ENCODE measurements at regions not wholly inside any gene's neighbourhood (a gene's known extent, or its start where the extent isn't known, plus 50 kb on each side); places are given as distances from the start of the nearest gene placed in this dataset.
"Not testable (repeated sequence)": the region's sequence is repeated elsewhere in the genome, so short reads cannot be mapped to it uniquely, and the experiment has no call there.

GRCh38 chr7:67348171-67348570 lies 351.5 kb downstream of the TYW1 start:
- DNase-seq (ENCODE audit: low read depth), result no peak
- TF ChIP-seq, protein P1, sequence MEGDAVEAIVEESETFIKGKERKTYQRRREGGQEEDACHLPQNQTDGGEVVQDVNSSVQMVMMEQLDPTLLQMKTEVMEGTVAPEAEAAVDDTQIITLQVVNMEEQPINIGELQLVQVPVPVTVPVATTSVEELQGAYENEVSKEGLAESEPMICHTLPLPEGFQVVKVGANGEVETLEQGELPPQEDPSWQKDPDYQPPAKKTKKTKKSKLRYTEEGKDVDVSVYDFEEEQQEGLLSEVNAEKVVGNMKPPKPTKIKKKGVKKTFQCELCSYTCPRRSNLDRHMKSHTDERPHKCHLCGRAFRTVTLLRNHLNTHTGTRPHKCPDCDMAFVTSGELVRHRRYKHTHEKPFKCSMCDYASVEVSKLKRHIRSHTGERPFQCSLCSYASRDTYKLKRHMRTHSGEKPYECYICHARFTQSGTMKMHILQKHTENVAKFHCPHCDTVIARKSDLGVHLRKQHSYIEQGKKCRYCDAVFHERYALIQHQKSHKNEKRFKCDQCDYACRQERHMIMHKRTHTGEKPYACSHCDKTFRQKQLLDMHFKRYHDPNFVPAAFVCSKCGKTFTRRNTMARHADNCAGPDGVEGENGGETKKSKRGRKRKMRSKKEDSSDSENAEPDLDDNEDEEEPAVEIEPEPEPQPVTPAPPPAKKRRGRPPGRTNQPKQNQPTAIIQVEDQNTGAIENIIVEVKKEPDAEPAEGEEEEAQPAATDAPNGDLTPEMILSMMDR (IDR thresholded peaks at IDR 0.05; ENCODE audit: control insufficient read depth, insufficient read depth, low read depth, low read length, missing control alignments), result no peak
- H3K4me3 ChIP-seq (ENCODE audit: control insufficient read depth, low read depth, low read length), result no peak overlapping the region

DNA sequence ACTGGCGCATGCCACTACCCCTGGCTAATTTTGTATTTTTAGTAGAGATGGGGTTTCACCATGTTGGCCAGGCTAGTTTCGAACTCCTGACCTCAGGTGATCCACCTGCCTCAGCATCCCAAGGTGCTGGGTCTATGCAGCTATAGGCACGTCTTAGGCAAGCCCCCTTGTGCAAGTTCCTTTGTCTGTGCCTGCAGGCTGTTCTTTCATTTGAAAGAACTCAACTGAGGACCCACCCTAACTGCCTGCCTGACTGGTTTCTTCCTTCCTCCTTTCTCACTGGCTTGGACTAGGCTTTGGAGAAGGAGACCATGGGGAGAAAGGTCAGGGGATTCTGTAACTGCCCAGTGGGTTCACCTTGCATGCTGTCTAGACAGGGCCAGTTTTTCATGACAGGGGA lies 361.0 kb downstream of the TYW1 start:
- H3K4me3 ChIP-seq (ENCODE audit: control insufficient read depth, low read depth, low read length); DNase-seq (ENCODE audit: low read depth): not testable (repeated sequence)

GRCh38 chr7:67358316-67358715 lies 361.7 kb downstream of the TYW1 start:
- H3K4me3 ChIP-seq (ENCODE audit: control insufficient read depth, low read depth, low read length); DNase-seq (ENCODE audit: low read depth): not testable (repeated sequence)

GRCh38 chr7:67358738-67359137 lies 362.1 kb downstream of the TYW1 start:
- not testable (repeated sequence) for H3K4me3 ChIP-seq (ENCODE audit: control insufficient read depth, low read depth, low read length); DNase-seq (ENCODE audit: low read depth)

GRCh38 chr7:67359900-67360299 lies 363.3 kb downstream of the TYW1 start:
- TF ChIP-seq, protein P1 (IDR thresholded peaks at IDR 0.05; ENCODE audit: control insufficient read depth, insufficient read depth, low read depth, low read length, missing control alignments), result no peak
- H3K4me3 ChIP-seq (ENCODE audit: control insufficient read depth, low read depth, low read length), result no peak overlapping the region
- no peak for DNase-seq (ENCODE audit: low read depth)

GRCh38 chr7:67361150-67361549 lies 364.5 kb downstream of the TYW1 start:
- TF ChIP-seq, protein P1 (IDR thresholded peaks at IDR 0.05; ENCODE audit: control insufficient read depth, insufficient read depth, low read depth, low read length, missing control alignments), result no peak
- H3K4me3 ChIP-seq (ENCODE audit: control insufficient read depth, low read depth, low read length), result no peak overlapping the region
- DNase-seq (ENCODE audit: low read depth), result no peak

- TF ChIP-seq, protein P1 (IDR thresholded peaks at IDR 0.05; ENCODE audit: control insufficient read depth, insufficient read depth, low read depth, low read length, missing control alignments), result no peak
- DNase-seq (ENCODE audit: low read depth), result no peak
- H3K4me3 ChIP-seq (ENCODE audit: control insufficient read depth, low read depth, low read length), result no peak overlapping the region
Measured at GRCh38 chr7:67364441-67365017, 367.9 kb downstream of the TYW1 start.

DNA sequence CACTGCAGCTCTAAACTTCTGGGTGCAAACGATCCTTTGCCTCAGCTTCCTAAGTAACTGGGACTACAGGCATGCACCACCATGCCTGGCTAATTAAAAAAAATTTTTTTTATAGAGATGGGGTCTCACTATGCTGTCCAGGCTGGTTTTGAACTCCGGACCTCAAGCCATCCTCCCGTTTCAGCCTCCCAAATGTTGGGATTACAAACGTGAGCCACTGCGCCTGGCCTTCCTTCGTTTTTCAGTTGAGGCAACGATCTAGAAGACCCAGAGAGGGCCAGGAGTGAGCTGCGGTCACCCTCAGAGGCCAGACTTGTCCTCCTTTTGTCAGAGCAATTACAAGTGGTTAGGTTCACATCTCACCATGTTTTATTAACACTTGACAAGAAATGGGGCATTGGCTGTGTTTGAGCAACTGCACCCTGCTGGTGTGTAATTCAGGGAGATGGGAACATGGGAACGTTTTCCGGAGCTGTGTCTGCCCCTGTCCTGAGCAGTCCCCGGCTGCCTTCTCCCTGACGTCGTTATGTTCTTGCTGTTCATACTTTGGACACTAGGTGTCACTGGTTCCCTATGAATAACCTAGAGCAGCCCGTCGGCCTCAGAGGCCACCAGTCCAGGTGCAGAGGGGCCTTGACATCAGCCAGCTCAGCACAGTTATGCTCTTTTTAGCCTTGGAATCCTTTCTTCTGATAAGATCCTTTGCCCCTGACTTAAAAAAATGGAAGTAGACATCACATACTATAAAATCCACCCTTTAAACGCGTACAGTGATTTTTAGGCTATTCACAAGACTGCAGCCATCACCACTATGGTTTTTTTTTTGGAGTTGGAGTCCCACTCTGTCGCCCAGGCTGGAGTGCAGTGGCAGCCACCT lies 375.0 kb downstream of the TYW1 start:
- DNase-seq (ENCODE audit: low read depth), result peak; percentile 10
- TF ChIP-seq, protein P1 (IDR thresholded peaks at IDR 0.05; ENCODE audit: control insufficient read depth, insufficient read depth, low read depth, low read length, missing control alignments), result peak; percentile 82
- H3K4me3 ChIP-seq (ENCODE audit: control insufficient read depth, low read depth, low read length), result no peak overlapping the region

DNA sequence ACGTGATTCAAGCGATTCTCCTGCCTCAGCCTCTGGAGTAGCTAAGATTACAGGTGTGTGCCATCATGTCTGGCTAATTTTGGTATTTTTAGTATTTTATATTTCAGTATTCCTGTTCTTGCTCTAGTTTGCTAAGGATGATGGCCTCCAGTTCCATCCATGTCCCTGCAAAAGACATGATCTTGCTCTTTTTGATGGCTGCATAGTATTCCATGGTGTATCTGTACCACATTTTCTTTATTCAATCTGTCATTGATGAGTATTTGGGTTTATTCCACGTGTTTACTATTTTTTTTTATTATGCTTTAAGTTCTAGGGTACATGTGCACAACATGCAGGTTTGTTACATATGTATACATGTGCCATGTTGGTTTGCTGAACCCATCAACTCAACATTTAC lies 376.8 kb downstream of the TYW1 start:
- DNase-seq (ENCODE audit: low read depth); H3K4me3 ChIP-seq (ENCODE audit: control insufficient read depth, low read depth, low read length): not testable (repeated sequence)
